GM04504 (cell line): ENCODE measurements at regions not wholly inside any gene's neighbourhood (a gene's known extent, or its start where the extent isn't known, plus 50 kb on each side); places are given as distances from the start of the nearest gene placed in this dataset.
"Not testable (repeated sequence)": the region's sequence is repeated elsewhere in the genome, so short reads cannot be mapped to it uniquely, and the experiment has no call there.

ENCODE experiments used
- DNase-seq: peaks from one replicate; pipeline ENCODE4 v3.0.0-alpha.2; 2012; ENCODE audit warnings: low read depth

GRCh38 chr11:134665571-134666270, 253.7 kb upstream of the B3GAT1 start:
- DNase-seq: no peak

GRCh38 chr11:134665188-134665535, 253.1 kb upstream of the B3GAT1 start:
- no peak for DNase-seq

- DNase-seq: no peak
Observed at GRCh38 chr11:134664447-134665187, 252.6 kb upstream of the B3GAT1 start.

GRCh38 chr11:134663506-134664313, 251.7 kb upstream of the B3GAT1 start:
- DNase-seq: no peak

- DNase-seq: no peak
Observed at GRCh38 chr11:134662629-134663360, 250.8 kb upstream of the B3GAT1 start.

GRCh38 chr11:134661660-134662059, 249.6 kb upstream of the B3GAT1 start:
- DNase-seq: no peak

- no peak for DNase-seq
Observed at GRCh38 chr11:134660416-134660815, 248.4 kb upstream of the B3GAT1 start.

- DNase-seq: no peak
Observed at GRCh38 chr11:134659882-134660281, 247.8 kb upstream of the B3GAT1 start.

GRCh38 chr11:134658481-134659225, 246.6 kb upstream of the B3GAT1 start:
- DNase-seq: no peak

- DNase-seq: no peak
Observed at GRCh38 chr11:134657631-134658030, 245.6 kb upstream of the B3GAT1 start.

- no peak for DNase-seq
Observed at GRCh38 chr11:134656861-134657540, 245.0 kb upstream of the B3GAT1 start.

- DNase-seq: not testable (repeated sequence)
Observed at GRCh38 chr11:134656086-134656840, 244.2 kb upstream of the B3GAT1 start.

GRCh38 chr11:134655189-134655989, 243.3 kb upstream of the B3GAT1 start:
- DNase-seq: no peak

- no peak for DNase-seq
Observed at GRCh38 chr11:134654161-134654915, 242.3 kb upstream of the B3GAT1 start.

GRCh38 chr11:134652586-134653255, 240.7 kb upstream of the B3GAT1 start:
- no peak for DNase-seq

GRCh38 chr11:134647066-134647743, 235.2 kb upstream of the B3GAT1 start:
- DNase-seq: no peak

- DNase-seq: no peak
Observed at GRCh38 chr11:134646561-134646960, 234.5 kb upstream of the B3GAT1 start.
